ENCODE measurements at regions not wholly inside any gene's neighbourhood (a gene's known extent, or its start where the extent isn't known, plus 50 kb on each side); places are given as distances from the start of the nearest gene placed in this dataset.

DNA sequence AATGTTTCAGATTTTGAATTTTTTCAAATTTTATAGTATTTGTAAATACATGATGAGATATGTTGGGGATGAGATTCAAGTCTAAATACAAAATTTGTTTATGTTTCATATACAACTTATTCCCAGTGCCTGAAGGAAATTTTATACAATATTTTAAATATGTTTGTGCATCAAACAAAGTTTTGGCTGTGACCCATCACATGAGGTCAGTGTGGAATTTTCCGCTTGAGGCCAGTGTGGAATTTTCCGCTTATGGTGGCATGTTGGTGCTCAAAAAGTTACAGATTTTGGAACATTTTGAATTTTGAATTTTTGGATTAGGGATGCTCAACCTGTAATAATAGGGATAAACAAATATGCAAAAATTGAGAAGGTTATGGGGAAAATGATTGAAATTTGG, 356.6 kb upstream of the JAG1 start:
- TF ChIP-seq BACH2 (CRISPR knock-in tag; IDR thresholded peaks at IDR 0.05; ENCODE audit: borderline replicate concordance): no peak
- no peak for TF ChIP-seq SNAI2 (CRISPR knock-in tag; IDR thresholded peaks at IDR 0.05)
- TF ChIP-seq, protein P1, sequence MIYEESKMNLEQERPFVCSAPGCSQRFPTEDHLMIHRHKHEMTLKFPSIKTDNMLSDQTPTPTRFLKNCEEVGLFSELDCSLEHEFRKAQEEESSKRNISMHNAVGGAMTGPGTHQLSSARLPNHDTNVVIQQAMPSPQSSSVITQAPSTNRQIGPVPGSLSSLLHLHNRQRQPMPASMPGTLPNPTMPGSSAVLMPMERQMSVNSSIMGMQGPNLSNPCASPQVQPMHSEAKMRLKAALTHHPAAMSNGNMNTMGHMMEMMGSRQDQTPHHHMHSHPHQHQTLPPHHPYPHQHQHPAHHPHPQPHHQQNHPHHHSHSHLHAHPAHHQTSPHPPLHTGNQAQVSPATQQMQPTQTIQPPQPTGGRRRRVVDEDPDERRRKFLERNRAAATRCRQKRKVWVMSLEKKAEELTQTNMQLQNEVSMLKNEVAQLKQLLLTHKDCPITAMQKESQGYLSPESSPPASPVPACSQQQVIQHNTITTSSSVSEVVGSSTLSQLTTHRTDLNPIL (CRISPR knock-in tag; IDR thresholded peaks at IDR 0.05; ENCODE audit: low read depth): no peak
- TF ChIP-seq, protein P2, sequence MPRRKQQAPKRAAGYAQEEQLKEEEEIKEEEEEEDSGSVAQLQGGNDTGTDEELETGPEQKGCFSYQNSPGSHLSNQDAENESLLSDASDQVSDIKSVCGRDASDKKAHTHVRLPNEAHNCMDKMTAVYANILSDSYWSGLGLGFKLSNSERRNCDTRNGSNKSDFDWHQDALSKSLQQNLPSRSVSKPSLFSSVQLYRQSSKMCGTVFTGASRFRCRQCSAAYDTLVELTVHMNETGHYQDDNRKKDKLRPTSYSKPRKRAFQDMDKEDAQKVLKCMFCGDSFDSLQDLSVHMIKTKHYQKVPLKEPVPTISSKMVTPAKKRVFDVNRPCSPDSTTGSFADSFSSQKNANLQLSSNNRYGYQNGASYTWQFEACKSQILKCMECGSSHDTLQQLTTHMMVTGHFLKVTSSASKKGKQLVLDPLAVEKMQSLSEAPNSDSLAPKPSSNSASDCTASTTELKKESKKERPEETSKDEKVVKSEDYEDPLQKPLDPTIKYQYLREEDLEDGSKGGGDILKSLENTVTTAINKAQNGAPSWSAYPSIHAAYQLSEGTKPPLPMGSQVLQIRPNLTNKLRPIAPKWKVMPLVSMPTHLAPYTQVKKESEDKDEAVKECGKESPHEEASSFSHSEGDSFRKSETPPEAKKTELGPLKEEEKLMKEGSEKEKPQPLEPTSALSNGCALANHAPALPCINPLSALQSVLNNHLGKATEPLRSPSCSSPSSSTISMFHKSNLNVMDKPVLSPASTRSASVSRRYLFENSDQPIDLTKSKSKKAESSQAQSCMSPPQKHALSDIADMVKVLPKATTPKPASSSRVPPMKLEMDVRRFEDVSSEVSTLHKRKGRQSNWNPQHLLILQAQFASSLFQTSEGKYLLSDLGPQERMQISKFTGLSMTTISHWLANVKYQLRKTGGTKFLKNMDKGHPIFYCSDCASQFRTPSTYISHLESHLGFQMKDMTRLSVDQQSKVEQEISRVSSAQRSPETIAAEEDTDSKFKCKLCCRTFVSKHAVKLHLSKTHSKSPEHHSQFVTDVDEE (CRISPR knock-in tag; IDR thresholded peaks at IDR 0.05): no peak
- TF ChIP-seq GLIS3 (CRISPR knock-in tag; IDR thresholded peaks at IDR 0.05): no peak
- TF ChIP-seq TCF4 (CRISPR knock-in tag; IDR thresholded peaks at IDR 0.05; ENCODE audit: borderline replicate concordance): no peak
- TF ChIP-seq ZFP3 (CRISPR knock-in tag; IDR thresholded peaks at IDR 0.05): no peak
- no peak for TF ChIP-seq TOX (CRISPR knock-in tag; IDR thresholded peaks at IDR 0.05; ENCODE audit: borderline replicate concordance)
- TF ChIP-seq CSDC2 (CRISPR knock-in tag; IDR thresholded peaks at IDR 0.05): no peak
- no peak for TF ChIP-seq ZNF8 (CRISPR knock-in tag; IDR thresholded peaks at IDR 0.05)
- TF ChIP-seq, protein P3, sequence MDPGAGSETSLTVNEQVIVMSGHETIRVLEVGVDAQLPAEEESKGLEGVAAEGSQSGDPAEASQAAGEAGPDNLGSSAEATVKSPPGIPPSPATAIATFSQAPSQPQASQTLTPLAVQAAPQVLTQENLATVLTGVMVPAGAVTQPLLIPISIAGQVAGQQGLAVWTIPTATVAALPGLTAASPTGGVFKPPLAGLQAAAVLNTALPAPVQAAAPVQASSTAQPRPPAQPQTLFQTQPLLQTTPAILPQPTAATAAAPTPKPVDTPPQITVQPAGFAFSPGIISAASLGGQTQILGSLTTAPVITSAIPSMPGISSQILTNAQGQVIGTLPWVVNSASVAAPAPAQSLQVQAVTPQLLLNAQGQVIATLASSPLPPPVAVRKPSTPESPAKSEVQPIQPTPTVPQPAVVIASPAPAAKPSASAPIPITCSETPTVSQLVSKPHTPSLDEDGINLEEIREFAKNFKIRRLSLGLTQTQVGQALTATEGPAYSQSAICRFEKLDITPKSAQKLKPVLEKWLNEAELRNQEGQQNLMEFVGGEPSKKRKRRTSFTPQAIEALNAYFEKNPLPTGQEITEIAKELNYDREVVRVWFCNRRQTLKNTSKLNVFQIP (CRISPR knock-in tag; IDR thresholded peaks at IDR 0.05; ENCODE audit: borderline replicate concordance, low read depth): no peak
- TF ChIP-seq ISL1 (CRISPR knock-in tag; IDR thresholded peaks at IDR 0.05): no peak
- no peak for ATAC-seq

DNA sequence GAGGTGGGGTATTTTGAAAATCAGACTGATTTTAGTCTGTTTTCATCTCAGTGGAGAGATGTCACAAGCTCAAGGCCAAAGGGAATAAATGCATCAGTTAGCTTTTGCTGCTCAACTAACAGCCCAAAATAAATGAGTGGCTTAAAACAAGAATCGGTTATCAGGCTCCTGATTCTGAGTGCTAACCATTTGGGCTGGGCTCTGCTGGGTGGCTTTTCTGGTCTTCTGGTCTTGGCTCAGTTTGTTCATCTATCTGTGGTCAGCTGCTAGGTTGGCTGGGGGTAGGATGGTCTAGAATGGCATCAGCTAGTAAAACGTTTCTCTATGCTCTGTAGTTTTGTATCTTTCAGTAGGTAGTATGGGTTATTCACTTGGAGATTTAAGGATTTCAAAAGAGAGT, 357.5 kb upstream of the JAG1 start:
- TF ChIP-seq, protein P4, sequence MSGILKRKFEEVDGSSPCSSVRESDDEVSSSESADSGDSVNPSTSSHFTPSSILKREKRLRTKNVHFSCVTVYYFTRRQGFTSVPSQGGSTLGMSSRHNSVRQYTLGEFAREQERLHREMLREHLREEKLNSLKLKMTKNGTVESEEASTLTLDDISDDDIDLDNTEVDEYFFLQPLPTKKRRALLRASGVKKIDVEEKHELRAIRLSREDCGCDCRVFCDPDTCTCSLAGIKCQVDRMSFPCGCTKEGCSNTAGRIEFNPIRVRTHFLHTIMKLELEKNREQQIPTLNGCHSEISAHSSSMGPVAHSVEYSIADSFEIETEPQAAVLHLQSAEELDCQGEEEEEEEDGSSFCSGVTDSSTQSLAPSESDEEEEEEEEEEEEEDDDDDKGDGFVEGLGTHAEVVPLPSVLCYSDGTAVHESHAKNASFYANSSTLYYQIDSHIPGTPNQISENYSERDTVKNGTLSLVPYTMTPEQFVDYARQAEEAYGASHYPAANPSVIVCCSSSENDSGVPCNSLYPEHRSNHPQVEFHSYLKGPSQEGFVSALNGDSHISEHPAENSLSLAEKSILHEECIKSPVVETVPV (CRISPR knock-in tag; IDR thresholded peaks at IDR 0.05): no peak
- TF ChIP-seq ZFP3 (CRISPR knock-in tag; IDR thresholded peaks at IDR 0.05) (no peak), CSDC2 (CRISPR knock-in tag; IDR thresholded peaks at IDR 0.05) (no peak), ESRRG (CRISPR knock-in tag; IDR thresholded peaks at IDR 0.05) (no peak), TCF4 (CRISPR knock-in tag; IDR thresholded peaks at IDR 0.05; ENCODE audit: borderline replicate concordance) (no peak), GLIS3 (CRISPR knock-in tag; IDR thresholded peaks at IDR 0.05) (no peak), ISL1 (CRISPR knock-in tag; IDR thresholded peaks at IDR 0.05) (no peak), TOX (CRISPR knock-in tag; IDR thresholded peaks at IDR 0.05; ENCODE audit: borderline replicate concordance) (no peak), ZFP30 (CRISPR knock-in tag; IDR thresholded peaks at IDR 0.05) (no peak), ZNF8 (CRISPR knock-in tag; IDR thresholded peaks at IDR 0.05) (no peak), BACH2 (CRISPR knock-in tag; IDR thresholded peaks at IDR 0.05; ENCODE audit: borderline replicate concordance) (no peak), PPARA (CRISPR knock-in tag; IDR thresholded peaks at IDR 0.05; ENCODE audit: borderline replicate concordance) (no peak)
- TF ChIP-seq, protein P2 (CRISPR knock-in tag; IDR thresholded peaks at IDR 0.05): no peak
- TF ChIP-seq, protein P5, sequence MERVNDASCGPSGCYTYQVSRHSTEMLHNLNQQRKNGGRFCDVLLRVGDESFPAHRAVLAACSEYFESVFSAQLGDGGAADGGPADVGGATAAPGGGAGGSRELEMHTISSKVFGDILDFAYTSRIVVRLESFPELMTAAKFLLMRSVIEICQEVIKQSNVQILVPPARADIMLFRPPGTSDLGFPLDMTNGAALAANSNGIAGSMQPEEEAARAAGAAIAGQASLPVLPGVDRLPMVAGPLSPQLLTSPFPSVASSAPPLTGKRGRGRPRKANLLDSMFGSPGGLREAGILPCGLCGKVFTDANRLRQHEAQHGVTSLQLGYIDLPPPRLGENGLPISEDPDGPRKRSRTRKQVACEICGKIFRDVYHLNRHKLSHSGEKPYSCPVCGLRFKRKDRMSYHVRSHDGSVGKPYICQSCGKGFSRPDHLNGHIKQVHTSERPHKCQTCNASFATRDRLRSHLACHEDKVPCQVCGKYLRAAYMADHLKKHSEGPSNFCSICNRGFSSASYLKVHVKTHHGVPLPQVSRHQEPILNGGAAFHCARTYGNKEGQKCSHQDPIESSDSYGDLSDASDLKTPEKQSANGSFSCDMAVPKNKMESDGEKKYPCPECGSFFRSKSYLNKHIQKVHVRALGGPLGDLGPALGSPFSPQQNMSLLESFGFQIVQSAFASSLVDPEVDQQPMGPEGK (CRISPR knock-in tag; IDR thresholded peaks at IDR 0.05; ENCODE audit: borderline replicate concordance): no peak
- no peak for ATAC-seq
